Fibroblast of upper back skin (primary cell): ENCODE measurements at regions not wholly inside any gene's neighbourhood (a gene's known extent, or its start where the extent isn't known, plus 50 kb on each side); places are given as distances from the start of the nearest gene placed in this dataset.
"Not testable (repeated sequence)": the region's sequence is repeated elsewhere in the genome, so short reads cannot be mapped to it uniquely, and the experiment has no call there.

Source experiments
- DNase-seq: peaks from one replicate; pipeline ENCODE4 v3.0.0-alpha.2; 2013

- no peak for DNase-seq
Measured at GRCh38 chr5:117776977-117777376, 1202.4 kb upstream of the SEMA6A start.

GRCh38 chr5:117769877-117770276 lies 1195.3 kb upstream of the SEMA6A start:
- no peak for DNase-seq

- DNase-seq, result no peak
Measured at GRCh38 chr5:117763271-117763670, 1188.6 kb upstream of the SEMA6A start.

GRCh38 chr5:117761186-117761585 lies 1186.6 kb upstream of the SEMA6A start:
- DNase-seq, result no peak

- DNase-seq, result no peak
Measured at GRCh38 chr5:117759849-117760499, 1185.4 kb upstream of the SEMA6A start.

GRCh38 chr5:117752403-117752802 lies 1177.8 kb upstream of the SEMA6A start:
- no peak for DNase-seq

- DNase-seq, result no peak
Measured at GRCh38 chr5:117748336-117748735, 1173.7 kb upstream of the SEMA6A start.

- DNase-seq, result no peak
Measured at GRCh38 chr5:117743337-117743736, 1168.7 kb upstream of the SEMA6A start.

GRCh38 chr5:117741655-117742206 lies 1167.1 kb upstream of the SEMA6A start:
- DNase-seq, result no peak

GRCh38 chr5:117740268-117740667 lies 1165.6 kb upstream of the SEMA6A start:
- DNase-seq, result no peak

GRCh38 chr5:117738571-117738970 lies 1163.9 kb upstream of the SEMA6A start:
- no peak for DNase-seq

GRCh38 chr5:117736698-117737097 lies 1162.1 kb upstream of the SEMA6A start:
- no peak for DNase-seq

GRCh38 chr5:117734056-117734455 lies 1159.4 kb upstream of the SEMA6A start:
- DNase-seq, result no peak

- no peak for DNase-seq
Measured at GRCh38 chr5:117733051-117733450, 1158.4 kb upstream of the SEMA6A start.

GRCh38 chr5:117732264-117732663 lies 1157.6 kb upstream of the SEMA6A start:
- DNase-seq, result no peak

GRCh38 chr5:117731446-117731845 lies 1156.8 kb upstream of the SEMA6A start:
- DNase-seq, result no peak

GRCh38 chr5:117720784-117721183 lies 1146.2 kb upstream of the SEMA6A start:
- DNase-seq, result not testable (repeated sequence)

GRCh38 chr5:117719413-117719812 lies 1144.8 kb upstream of the SEMA6A start:
- DNase-seq, result no peak

- DNase-seq, result no peak
Measured at GRCh38 chr5:117713585-117714198, 1139.1 kb upstream of the SEMA6A start.

GRCh38 chr5:117701062-117701461 lies 1126.4 kb upstream of the SEMA6A start:
- DNase-seq, result no peak

GRCh38 chr5:117692606-117693005 lies 1118.0 kb upstream of the SEMA6A start:
- no peak for DNase-seq

- DNase-seq, result no peak
Measured at GRCh38 chr5:117691081-117691870, 1116.7 kb upstream of the SEMA6A start.

- DNase-seq, result no peak
Measured at GRCh38 chr5:117690612-117691011, 1116.0 kb upstream of the SEMA6A start.

GRCh38 chr5:117686926-117687325 lies 1112.3 kb upstream of the SEMA6A start:
- DNase-seq, result no peak
